Endometrial microvascular endothelial cells (primary cell): ENCODE measurements at regions not wholly inside any gene's neighbourhood (a gene's known extent, or its start where the extent isn't known, plus 50 kb on each side); places are given as distances from the start of the nearest gene placed in this dataset.
"Not testable (repeated sequence)": the region's sequence is repeated elsewhere in the genome, so short reads cannot be mapped to it uniquely, and the experiment has no call there.

Experiments
- in situ Hi-C: cut with HindIII; loops from 2 replicates; pipeline ENCODE4 v1.10.0; 2017; ENCODE audit warnings: low sequenced_read_pairs, low pct_unique_long_range_greater_than_20kb; ENCODE audit errors: inconsistent ontology term

- in situ Hi-C loops: no loop called here
Measured at GRCh38 chr13:104534847-104535246, 1468.6 kb upstream of the SLC10A2 start.

GRCh38 chr13:104532132-104532531 is 1465.9 kb upstream of the SLC10A2 start:
- in situ Hi-C loops: no loop called here

DNA sequence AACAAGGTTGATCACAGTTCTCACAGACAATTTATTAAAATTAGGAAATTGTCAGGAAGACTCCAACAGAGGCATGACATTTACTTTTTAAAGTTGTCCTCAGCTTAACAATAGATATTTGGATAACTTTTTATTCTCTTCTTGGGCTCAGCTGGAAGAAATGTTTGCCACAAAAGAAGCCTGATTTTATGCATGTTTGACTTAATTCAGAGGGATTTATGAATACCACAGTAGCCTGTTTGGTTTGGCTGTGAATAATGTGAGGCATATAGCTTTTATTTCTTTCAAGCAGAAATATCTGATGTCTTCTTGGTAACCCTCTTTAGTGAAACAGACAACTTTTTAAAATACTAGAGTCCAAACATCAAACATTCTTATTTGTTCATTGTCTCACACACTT is 1464.5 kb upstream of the SLC10A2 start:
- in situ Hi-C loops: no loop called here

- in situ Hi-C loops: no loop called here
Measured at GRCh38 chr13:104526561-104526960, 1460.3 kb upstream of the SLC10A2 start.

- in situ Hi-C loops: no loop called here
Measured at GRCh38 chr13:104525467-104525866, 1459.2 kb upstream of the SLC10A2 start.

GRCh38 chr13:104522235-104523072 is 1456.2 kb upstream of the SLC10A2 start:
- in situ Hi-C loops: no loop called here

DNA sequence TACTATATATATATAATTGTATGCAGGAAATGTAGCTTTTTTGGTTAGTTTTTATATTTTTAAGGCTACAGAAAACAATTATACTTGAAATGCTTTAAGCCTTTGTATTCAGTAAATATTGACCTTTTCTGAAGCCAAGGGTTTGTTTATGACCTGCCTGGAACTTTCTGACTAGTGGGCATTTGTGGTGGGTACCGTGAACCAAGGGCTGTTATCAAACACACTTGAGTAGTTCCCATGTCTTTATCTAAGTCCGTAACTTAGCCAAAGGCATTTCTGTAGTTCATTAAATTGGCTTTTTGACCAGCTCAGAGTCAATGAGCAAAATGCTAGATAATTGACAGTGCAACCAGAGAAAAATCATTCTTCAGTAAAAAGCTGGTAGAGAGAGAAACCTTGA is 1444.2 kb upstream of the SLC10A2 start:
- in situ Hi-C loops: no loop called here

DNA sequence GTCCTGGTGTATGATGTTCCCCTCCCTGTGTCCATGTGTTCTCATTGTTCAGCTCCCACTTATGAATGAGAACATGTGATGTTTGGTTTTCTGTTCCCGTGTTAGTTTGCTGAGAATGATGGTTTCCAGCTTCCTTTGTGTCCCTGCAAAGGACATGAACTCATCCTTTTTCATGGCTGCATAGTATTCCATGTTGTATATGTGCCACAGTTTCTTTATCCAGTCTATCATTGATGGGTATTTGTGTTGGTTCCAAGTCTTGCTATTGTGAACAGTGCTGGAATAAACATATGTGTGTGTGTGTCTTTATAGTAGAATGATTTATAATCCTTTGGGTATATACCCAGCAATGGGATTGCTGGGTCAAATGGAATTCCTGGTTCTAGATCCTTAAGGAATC is 1427.3 kb upstream of the SLC10A2 start:
- in situ Hi-C loops: not testable (repeated sequence)

DNA sequence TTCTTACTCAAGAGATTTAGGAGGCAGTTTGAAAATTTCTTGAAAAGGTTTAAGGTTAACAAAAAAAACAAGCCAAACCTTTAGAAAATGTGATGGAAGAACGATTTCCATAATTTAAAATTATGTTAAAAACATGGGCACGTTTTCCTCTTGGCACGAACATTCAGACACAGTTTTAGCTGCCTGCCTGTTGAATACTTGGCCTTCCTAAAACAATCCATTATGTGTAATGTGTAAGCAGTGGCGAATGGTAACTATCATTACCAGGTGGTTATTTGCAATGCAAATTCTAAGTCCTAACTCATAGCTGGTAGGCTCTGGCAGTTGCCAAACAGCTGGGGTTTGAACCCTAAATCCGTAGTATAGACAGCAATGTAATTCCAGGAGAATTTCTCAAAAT is 1425.7 kb upstream of the SLC10A2 start:
- in situ Hi-C loops: no loop called here

DNA sequence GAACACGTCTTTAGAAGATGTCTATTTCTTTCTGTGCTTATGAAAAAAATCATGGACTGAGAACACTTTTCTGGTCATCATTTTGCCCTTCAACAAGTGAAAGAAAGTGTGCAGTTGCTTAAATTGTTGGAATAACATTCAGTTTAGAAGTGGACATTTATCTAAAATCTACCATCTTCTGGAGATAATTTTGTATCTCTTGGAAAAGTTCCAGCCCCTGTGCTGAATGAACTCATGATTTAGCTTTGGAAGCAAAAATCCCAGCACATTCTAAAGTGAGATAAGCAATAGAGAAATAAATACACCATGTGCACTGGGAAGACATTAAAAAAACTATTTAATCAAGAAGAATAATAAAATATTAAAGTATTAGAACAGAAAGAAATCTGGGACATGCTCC is 1420.8 kb upstream of the SLC10A2 start:
- in situ Hi-C loops: no loop called here

DNA sequence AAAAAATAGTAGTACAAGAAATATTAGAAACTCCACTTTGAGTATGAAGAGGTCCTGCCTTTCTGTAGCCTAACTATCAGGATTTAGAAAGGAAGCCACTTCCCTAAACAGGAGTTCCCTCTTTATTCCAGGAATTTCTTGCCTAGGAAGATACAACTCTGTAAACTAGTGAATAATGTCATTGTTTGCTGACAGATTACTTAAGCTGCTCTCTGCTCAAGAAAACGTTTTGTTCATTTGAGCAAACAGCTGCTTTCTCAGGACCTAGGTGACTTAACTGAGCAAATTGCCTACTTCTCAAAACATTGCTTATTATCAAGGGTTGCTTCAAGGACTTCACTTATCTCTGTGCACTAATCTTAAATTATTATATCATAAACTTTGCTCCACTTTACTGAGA is 1419.4 kb upstream of the SLC10A2 start:
- in situ Hi-C loops: no loop called here

GRCh38 chr13:104483631-104484030 is 1417.4 kb upstream of the SLC10A2 start:
- in situ Hi-C loops: no loop called here

DNA sequence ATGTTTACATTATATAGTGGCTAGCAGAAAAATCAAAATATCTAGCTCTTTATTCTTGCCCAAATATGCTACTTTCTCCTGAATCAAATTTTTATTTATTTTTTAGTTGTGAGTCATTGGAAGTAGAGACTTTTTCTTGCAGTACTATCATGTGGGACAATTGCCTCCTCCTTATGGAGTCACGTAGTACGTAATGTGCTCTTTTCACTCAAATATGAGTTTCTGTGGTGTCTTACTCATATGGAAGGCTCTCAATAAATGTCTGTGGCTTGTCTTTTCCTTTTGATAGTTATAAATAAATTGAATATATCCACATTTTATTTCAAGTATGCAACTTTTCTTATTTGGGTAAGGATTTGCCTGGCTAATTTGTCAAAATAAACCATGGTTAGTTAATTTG is 1411.0 kb upstream of the SLC10A2 start:
- in situ Hi-C loops: no loop called here

GRCh38 chr13:104473936-104474335 is 1407.7 kb upstream of the SLC10A2 start:
- in situ Hi-C loops: no loop called here

- in situ Hi-C loops: no loop called here
Measured at GRCh38 chr13:104466016-104466415, 1399.8 kb upstream of the SLC10A2 start.

GRCh38 chr13:104461049-104461448 is 1394.8 kb upstream of the SLC10A2 start:
- in situ Hi-C loops: no loop called here

DNA sequence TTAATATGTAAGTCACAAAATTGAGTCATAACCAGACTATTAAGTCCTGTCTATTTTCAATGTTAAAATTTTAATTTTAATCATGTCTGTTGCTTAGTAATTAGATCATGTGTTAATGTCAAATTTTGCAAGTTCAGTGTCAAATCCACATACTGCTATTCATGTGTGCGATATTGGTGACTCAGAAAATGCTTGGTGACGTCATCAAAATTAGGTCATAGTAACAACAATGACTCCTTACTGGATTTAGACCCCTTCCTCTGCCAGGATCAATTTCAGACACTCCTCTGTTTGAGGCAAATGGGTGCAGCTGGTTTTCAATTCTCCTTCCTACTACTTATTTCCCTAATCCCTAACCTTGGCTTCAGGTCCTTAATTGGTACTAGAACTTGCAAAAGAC is 1394.3 kb upstream of the SLC10A2 start:
- in situ Hi-C loops: no loop called here

GRCh38 chr13:104450006-104450405 is 1383.8 kb upstream of the SLC10A2 start:
- in situ Hi-C loops: no loop called here

DNA sequence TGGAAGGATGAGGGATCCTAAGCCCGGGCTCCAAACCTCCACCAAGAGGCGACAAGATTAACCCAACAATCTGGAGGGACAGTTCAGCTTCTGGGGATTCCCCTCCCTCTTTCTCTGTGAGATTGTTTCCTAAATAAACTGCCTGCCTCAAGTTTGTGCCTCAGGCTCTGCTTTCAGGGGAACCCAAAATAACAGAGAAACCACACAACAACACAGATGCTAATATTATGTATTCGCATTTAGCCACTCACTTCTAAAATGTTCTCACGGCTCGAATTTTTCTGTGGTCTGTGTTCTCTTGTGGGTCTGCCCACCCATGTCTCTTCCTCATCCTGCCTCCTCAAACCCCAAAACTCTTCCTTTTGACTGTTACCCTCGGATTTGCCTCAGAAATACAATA is 1381.1 kb upstream of the SLC10A2 start:
- in situ Hi-C loops: no loop called here

DNA sequence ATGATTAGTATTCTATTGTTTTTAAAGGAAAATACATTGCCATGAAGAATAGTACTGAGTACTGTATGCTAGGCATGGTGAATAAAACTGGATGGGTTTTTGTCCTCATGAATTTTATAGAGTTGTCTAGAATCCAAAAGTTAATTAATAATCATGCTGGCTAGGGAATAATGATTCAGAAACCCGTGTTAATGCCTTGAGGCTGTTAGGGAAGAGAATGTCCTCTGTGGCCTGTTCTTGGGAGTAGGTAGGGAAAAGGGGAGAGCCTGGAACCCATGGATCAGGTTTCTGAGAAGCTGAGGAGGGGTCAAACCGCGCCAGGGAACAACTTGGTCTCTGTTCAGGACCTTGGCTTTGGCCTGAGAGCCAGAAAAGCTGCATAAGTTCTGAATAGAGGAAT is 1376.3 kb upstream of the SLC10A2 start:
- in situ Hi-C loops: no loop called here

- in situ Hi-C loops: no loop called here
Measured at GRCh38 chr13:104436555-104436954, 1370.3 kb upstream of the SLC10A2 start.
